ENCODE measurements at regions not wholly inside any gene's neighbourhood (a gene's known extent, or its start where the extent isn't known, plus 50 kb on each side); places are given as distances from the start of the nearest gene placed in this dataset.

DNA sequence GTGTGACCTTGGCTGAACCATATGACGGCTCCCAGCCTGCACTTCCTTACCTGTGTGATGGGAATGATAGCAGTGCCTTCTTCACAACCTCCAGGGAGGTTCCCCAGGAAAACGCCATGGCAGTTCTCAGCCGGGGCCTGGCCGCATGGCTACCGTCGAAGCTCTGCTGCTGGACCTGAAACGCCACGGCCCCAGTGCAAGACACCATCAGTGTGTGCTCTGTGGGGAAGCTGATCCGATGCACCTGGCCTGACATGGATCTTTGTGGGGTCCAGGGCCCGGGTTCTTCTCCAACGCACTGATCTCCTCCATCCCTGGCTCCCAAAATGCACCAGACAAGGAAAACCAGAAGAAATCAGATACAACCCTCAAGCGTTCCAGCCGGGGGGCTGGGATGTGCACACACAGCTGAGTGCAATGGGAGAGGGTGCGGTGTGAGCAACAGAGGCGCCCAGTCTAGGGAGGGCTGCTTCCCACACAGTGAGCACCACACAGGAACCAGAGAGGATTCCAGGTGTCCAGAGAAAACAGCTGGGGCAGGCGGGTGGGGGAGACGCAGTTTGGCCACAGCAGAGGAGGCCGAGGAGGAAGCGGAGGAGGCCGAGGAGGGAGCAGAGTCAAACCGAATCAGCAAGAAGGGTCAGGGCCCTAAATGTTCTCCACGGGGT, 54.3 kb upstream of the ZNF469 start:
- intact Hi-C loops (cut with micrococcal nuclease) (no loop called here), in situ Hi-C loops (cut with MboI) (no loop called here)
- DNase-seq (ENCODE audit: extremely low read depth in 1 of 4, low spot score in 3 of 4): no peak
- BruUV-seq (replicated peaks): no TSS peak
- Histone ChIP-seq H3K9me1 (ENCODE audit: control insufficient read depth, insufficient read depth, low read length) (no peaks in the 10 kb centered on the region), H3K9ac (ENCODE audit: insufficient read depth in 1 of 2, low read depth in 2 of 2, low read length in 2 of 2) (no peak overlapping the region), H3K4me3 (no peak overlapping the region), H2AFZ (ENCODE audit: low read depth, low read length) (no peak overlapping the region), H4K20me1 (replicated peaks; ENCODE audit: control insufficient read depth, insufficient read depth, low read length) (no peaks in the 10 kb centered on the region), H3K27me3 (ENCODE audit: control insufficient read depth in 2 of 2, insufficient read depth in 2 of 2, low read length in 2 of 2) (no peaks in the 10 kb centered on the region), H3K4me1 (replicated peaks in 1 of 2; ENCODE audit: control insufficient read depth in 2 of 2, insufficient read depth in 2 of 2, low read length in 2 of 2) (peaks cover 20 to 68% of the 10 kb centered on the region in 2 experiments), H3K9me3 (replicated peaks; ENCODE audit: control insufficient read depth, insufficient read depth, low read depth, low read length) (no peaks in the 10 kb centered on the region; the same call in 1 of the 2 replicates), H3K27ac (ENCODE audit: extremely low read depth, low read depth, low read length) (no peak overlapping the region), H3K4me2 (ENCODE audit: insufficient read depth, low read length) (no peak overlapping the region), H3K36me3 (ENCODE audit: control insufficient read depth, insufficient read depth, low read length) (no peaks in the 10 kb centered on the region), H3K79me2 (ENCODE audit: control insufficient read depth, insufficient read depth, low read length) (no peaks in the 10 kb centered on the region)
- POLR2A ChIA-PET: interaction anchor here (0.7 to 1.2 kb wide), 4 partner anchors 10 to 421 kb away, joined by 3 read pairs; no protein-coding TSS in a partner anchor
- 66% methylated on average over 19 of the region's 22 CpGs for WGBS (ENCODE audit: insufficient coverage, low coverage, missing lambda C conversion rate)
- no peak for ATAC-seq
- no peak for FAIRE-seq
- TF ChIP-seq ZNF212 (CRISPR knock-in tag; IDR thresholded peaks at IDR 0.05) (no peak), CAMTA2 (CRISPR knock-in tag; conservative IDR thresholded peaks at IDR 0.05) (no peak), GTF2A2 (tag; IDR thresholded peaks at IDR 0.05) (no peak), NFYB (IDR thresholded peaks at IDR 0.05; ENCODE audit: extremely low read depth, insufficient read length) (no peak), MAFF (IDR thresholded peaks at IDR 0.05; ENCODE audit: low read length) (no peak), KDM2B (CRISPR knock-in tag; IDR thresholded peaks at IDR 0.05) (no peak), HMGN3 (IDR thresholded peaks at IDR 0.05; ENCODE audit: borderline replicate concordance, extremely low read depth, insufficient read length, low read depth, low read length) (no peak), NRF1 (conservative IDR thresholded peaks at IDR 0.05 in 1 of 2, IDR thresholded peaks at IDR 0.05 in 1 of 2) (no peak), CREB1 (IDR thresholded peaks at IDR 0.05) (no peak), CREB1 (CRISPR knock-in tag; IDR thresholded peaks at IDR 0.05) (no peak), TBL1XR1 (IDR thresholded peaks at IDR 0.05; ENCODE audit: low read length in 2 of 2) (no peak), MCM3 (IDR thresholded peaks at IDR 0.05) (no peak), ZBTB17 (CRISPR knock-in tag; IDR thresholded peaks at IDR 0.05) (no peak), PPARD (CRISPR knock-in tag; IDR thresholded peaks at IDR 0.05) (no peak), HDAC8 (tag; IDR thresholded peaks at IDR 0.05) (no peak)
- TF ChIP-seq, protein P1, sequence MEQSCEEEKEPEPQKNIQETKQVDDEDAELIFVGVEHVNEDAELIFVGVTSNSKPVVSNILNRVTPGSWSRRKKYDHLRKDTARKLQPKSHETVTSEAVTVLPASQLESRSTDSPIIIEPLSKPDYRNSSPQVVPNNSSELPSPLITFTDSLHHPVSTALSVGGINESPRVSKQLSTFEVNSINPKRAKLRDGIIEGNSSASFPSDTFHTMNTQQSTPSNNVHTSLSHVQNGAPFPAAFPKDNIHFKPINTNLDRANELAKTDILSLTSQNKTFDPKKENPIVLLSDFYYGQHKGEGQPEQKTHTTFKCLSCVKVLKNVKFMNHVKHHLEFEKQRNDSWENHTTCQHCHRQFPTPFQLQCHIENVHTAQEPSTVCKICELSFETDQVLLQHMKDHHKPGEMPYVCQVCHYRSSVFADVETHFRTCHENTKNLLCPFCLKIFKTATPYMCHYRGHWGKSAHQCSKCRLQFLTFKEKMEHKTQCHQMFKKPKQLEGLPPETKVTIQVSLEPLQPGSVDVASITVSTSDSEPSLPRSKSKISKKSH (CRISPR knock-in tag; IDR thresholded peaks at IDR 0.05): no peak
- TF ChIP-seq, protein P2, sequence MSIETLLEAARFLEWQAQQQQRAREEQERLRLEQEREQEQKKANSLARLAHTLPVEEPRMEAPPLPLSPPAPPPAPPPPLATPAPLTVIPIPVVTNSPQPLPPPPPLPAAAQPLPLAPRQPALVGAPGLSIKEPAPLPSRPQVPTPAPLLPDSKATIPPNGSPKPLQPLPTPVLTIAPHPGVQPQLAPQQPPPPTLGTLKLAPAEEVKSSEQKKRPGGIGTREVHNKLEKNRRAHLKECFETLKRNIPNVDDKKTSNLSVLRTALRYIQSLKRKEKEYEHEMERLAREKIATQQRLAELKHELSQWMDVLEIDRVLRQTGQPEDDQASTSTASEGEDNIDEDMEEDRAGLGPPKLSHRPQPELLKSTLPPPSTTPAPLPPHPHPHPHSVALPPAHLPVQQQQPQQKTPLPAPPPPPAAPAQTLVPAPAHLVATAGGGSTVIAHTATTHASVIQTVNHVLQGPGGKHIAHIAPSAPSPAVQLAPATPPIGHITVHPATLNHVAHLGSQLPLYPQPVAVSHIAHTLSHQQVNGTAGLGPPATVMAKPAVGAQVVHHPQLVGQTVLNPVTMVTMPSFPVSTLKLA (conservative IDR thresholded peaks at IDR 0.05): no peak
- TF ChIP-seq, protein P3, sequence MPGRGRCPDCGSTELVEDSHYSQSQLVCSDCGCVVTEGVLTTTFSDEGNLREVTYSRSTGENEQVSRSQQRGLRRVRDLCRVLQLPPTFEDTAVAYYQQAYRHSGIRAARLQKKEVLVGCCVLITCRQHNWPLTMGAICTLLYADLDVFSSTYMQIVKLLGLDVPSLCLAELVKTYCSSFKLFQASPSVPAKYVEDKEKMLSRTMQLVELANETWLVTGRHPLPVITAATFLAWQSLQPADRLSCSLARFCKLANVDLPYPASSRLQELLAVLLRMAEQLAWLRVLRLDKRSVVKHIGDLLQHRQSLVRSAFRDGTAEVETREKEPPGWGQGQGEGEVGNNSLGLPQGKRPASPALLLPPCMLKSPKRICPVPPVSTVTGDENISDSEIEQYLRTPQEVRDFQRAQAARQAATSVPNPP (IDR thresholded peaks at IDR 0.05; ENCODE audit: borderline replicate concordance, insufficient read depth, insufficient read length): no peak
- CTCF ChIA-PET (ENCODE audit: low intra/inter-chr PET ratio): no interaction called here

Measured in K562 (cell line).